SK-N-SH (cell line): ENCODE measurements at regions not wholly inside any gene's neighbourhood (a gene's known extent, or its start where the extent isn't known, plus 50 kb on each side); places are given as distances from the start of the nearest gene placed in this dataset.

ENCODE experiments used
- CTCF ChIA-PET: fragments of 300-600, 350-600 bp; formaldehyde crosslinking; extraction: SDS; loops from one replicate; lab custom pipeline; 2021; lab: Yijun Ruan, JAX
- POLR2A ChIA-PET: fragments of 350-600 bp; sonication (Branson Sonifier 250); formaldehyde crosslinking; extraction: SDS; loops from one replicate; lab custom pipeline; 2020; ENCODE audit warnings: antibody characterized with exemption, inconsistent platforms; lab: Yijun Ruan, JAX
- DNase-seq: peaks from one replicate; pipeline ENCODE4 v3.0.0; 2012
- H2AFZ ChIP-seq: fragments of 200-600 bp; sonication (generic); 2 replicates; pipeline ENCODE4 v1.8.1; 2016; ENCODE audit warnings: antibody characterized with exemption, mild to moderate bottlenecking, low read depth
- H3F3A ChIP-seq: fragments of 200-600 bp; sonication (generic); replicated peaks from 2 replicates; pipeline ENCODE3; 2016; ENCODE audit warnings: antibody characterized with exemption, mild to moderate bottlenecking; ENCODE audit not compliant: insufficient read depth
- H3K27ac ChIP-seq, 2 experiments: fragments of 200-500 bp in 1 of 2; fragments of 200-600 bp in 1 of 2; sonication (Bioruptor generic) in 1 of 2; sonication (generic), shearing (Covaris generic) in 1 of 2; 2 replicates each; pipeline versions ENCODE4 v1.5.1 to v1.6.1; 2014 to 2016; ENCODE audit warnings: low read depth in 2 of 2, inconsistent platforms in 1 of 2, low read length in 1 of 2, mild to moderate bottlenecking in 1 of 2, mixed read lengths in 1 of 2
- H3K27me3 ChIP-seq: fragments of 200-600 bp; sonication (generic), shearing (Covaris generic); 2 replicates; pipeline ENCODE4 v1.6.1; 2016; ENCODE audit warnings: mixed run types; ENCODE audit not compliant: insufficient read depth
- H3K36me3 ChIP-seq, 2 experiments: fragments of 200-500 bp in 1 of 2; fragments of 200-600 bp in 1 of 2; sonication (Bioruptor generic) in 1 of 2; sonication (generic) in 1 of 2; replicated peaks in 1 of 2; 2 replicates each; pipeline versions ENCODE3 to v1.5.1; 2014 to 2016; ENCODE audit warnings: low read length in 1 of 2, mild to moderate bottlenecking in 1 of 2; ENCODE audit not compliant: insufficient read depth in 2 of 2, control insufficient read depth in 1 of 2
- H3K4me1 ChIP-seq, 2 experiments: fragments of 200-500 bp in 1 of 2; fragments of 200-600 bp in 1 of 2; sonication (Bioruptor generic) in 1 of 2; sonication (generic), shearing (Covaris generic) in 1 of 2; 2 replicates each; pipeline versions ENCODE4 v1.5.1 to v1.6.1; 2014 to 2016; ENCODE audit warnings: low read depth in 1 of 2, low read length in 1 of 2, mixed run types in 1 of 2; ENCODE audit not compliant: insufficient read depth in 2 of 2, control insufficient read depth in 1 of 2
- H3K4me2 ChIP-seq: fragments of 200-600 bp; sonication (generic), shearing (Covaris generic); 2 replicates; pipeline ENCODE4 v1.6.1; 2017; ENCODE audit warnings: mixed run types
- H3K4me3 ChIP-seq, 2 experiments: fragments of 200-500 bp in 1 of 2; fragments of 200-600 bp in 1 of 2; sonication (Bioruptor generic) in 1 of 2; sonication (generic), shearing (Covaris generic) in 1 of 2; 2 replicates each; pipeline versions ENCODE4 v1.5.1 to v1.8.1; 2014 to 2016; ENCODE audit warnings: low read depth in 2 of 2, inconsistent platforms in 1 of 2, low read length in 1 of 2, mild to moderate bottlenecking in 1 of 2, mixed read lengths in 1 of 2, moderate library complexity in 1 of 2
- H3K79me2 ChIP-seq: fragments of 200-600 bp; sonication (generic); 2 replicates; pipeline ENCODE4 v1.8.1; 2017; ENCODE audit warnings: mild to moderate bottlenecking; ENCODE audit not compliant: insufficient read depth
- H3K9ac ChIP-seq: fragments of 200-600 bp; sonication (generic); 2 replicates; pipeline ENCODE4 v1.6.1; 2017; ENCODE audit warnings: mixed run types
- H3K9me2 ChIP-seq: fragments of 200-600 bp; sonication (generic); 2 replicates; pipeline ENCODE4 v1.6.1; 2017; ENCODE audit warnings: mixed run types
- H3K9me3 ChIP-seq: fragments of 200-600 bp; sonication (generic); 2 replicates; pipeline ENCODE4 v1.6.1; 2017; ENCODE audit warnings: mixed run types, mild to moderate bottlenecking, moderate library complexity
- H4K20me1 ChIP-seq: fragments of 200-600 bp; sonication (generic); 2 replicates; pipeline ENCODE4 v1.6.1; 2017; ENCODE audit warnings: mild to moderate bottlenecking, mixed run types; ENCODE audit not compliant: insufficient read depth
- CHD2 ChIP-seq: fragments of 150-350 bp; IDR thresholded peaks from 2 replicates; pipeline ENCODE4 v1.6.1; 2018; ENCODE audit warnings: low read length; ENCODE audit not compliant: partially characterized antibody
- ELF1 ChIP-seq: IDR thresholded peaks from 2 replicates; pipeline ENCODE4 v1.4.0; 2012
- EP300 ChIP-seq, 2 experiments: IDR thresholded peaks; 2 replicates each; pipeline versions ENCODE4 v1.4.0 to v1.6.1; 2012; ENCODE audit warnings: borderline replicate concordance in 1 of 2, low read depth in 1 of 2, low read length in 1 of 2
- GABPA ChIP-seq: IDR thresholded peaks from 2 replicates; pipeline ENCODE4 v1.4.0; 2012; ENCODE audit warnings: low read depth, mild to moderate bottlenecking
- MEF2A ChIP-seq: IDR thresholded peaks from 2 replicates; pipeline ENCODE4 v1.4.0; 2012; ENCODE audit warnings: low read depth, borderline replicate concordance
- NRF1 ChIP-seq: IDR thresholded peaks from 2 replicates; pipeline ENCODE4 v1.6.1; 2012; ENCODE audit warnings: low read depth, mild to moderate bottlenecking, low read length
- POLR2AphosphoS5 ChIP-seq: IDR thresholded peaks from 2 replicates; pipeline ENCODE4 v1.6.1; 2012; ENCODE audit warnings: low read depth, low read length
- RCOR1 ChIP-seq: fragments of 150-350 bp; IDR thresholded peaks from 2 replicates; pipeline ENCODE4 v1.6.1; 2017; ENCODE audit warnings: antibody characterized with exemption, low read length
- SIN3A ChIP-seq: IDR thresholded peaks from 2 replicates; pipeline ENCODE4 v1.6.1; 2012; ENCODE audit warnings: low read depth, mild to moderate bottlenecking, low read length, moderate library complexity, borderline replicate concordance
- TAF1 ChIP-seq: IDR thresholded peaks from 2 replicates; pipeline ENCODE4 v1.6.1; 2012; ENCODE audit warnings: low read depth, mild to moderate bottlenecking, low read length, moderate library complexity, borderline replicate concordance
- WGBS: methylation state at CpG from one replicate; pipeline ENCODE4 v1.1.6; 2017; ENCODE audit warnings: low lambda C conversion rate; 5-methylcytosine and 5-hydroxymethylcytosine counted together
- TF ChIP-seq, protein P1 (sequence below): fragments of 200-600 bp; sonication (generic); IDR thresholded peaks from 2 replicates; pipeline ENCODE4 v1.6.1; 2017; ENCODE audit warnings: antibody characterized with exemption, mild to moderate bottlenecking, moderate library complexity
- TF ChIP-seq, protein P2 (sequence below): IDR thresholded peaks from 2 replicates; pipeline ENCODE4; 2012
- TF ChIP-seq, protein P3 (sequence below): IDR thresholded peaks from 2 replicates; pipeline ENCODE4 v1.4.0; 2012; ENCODE audit warnings: low read depth, borderline replicate concordance
- TF ChIP-seq, protein P4 (sequence below): IDR thresholded peaks from 2 replicates; pipeline ENCODE4 v1.6.1; 2012; ENCODE audit warnings: mild to moderate bottlenecking, low read depth, low read length, moderate library complexity

DNA sequence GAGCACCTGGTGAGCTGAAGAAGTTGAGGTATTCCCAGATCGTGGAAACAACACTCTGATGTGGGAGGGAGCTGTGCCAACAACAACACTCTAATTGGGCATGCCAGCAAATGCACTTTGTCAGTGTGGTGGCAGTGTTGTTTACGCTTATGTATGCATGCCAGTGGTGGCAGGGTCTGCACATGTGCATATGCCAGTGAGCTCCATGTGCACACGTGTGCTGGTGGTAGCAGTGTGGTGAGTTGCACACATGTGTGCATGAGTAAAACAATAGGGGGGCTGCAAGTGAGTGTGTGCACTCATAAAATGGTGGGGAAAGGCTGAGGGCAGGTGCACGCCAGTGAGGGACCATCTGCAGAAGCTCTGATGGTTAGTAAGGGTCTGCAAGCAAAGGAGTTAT, 134.2 kb downstream of the DMRTA1 start:
- Histone ChIP-seq H3K9me2 (no peaks in the 10 kb centered on the region), H3K36me3 (no peaks in the 10 kb centered on the region), H3K4me2 (no peak overlapping the region), H3K4me3 (no peak overlapping the region), H3K4me1 (no peaks in the 10 kb centered on the region), H3K9me3 (no peaks in the 10 kb centered on the region), H2AFZ (no peak overlapping the region), H3K9ac (no peak overlapping the region), H3K27ac (no peak overlapping the region), H3K79me2 (no peaks in the 10 kb centered on the region), H3K27me3 (no peaks in the 10 kb centered on the region)
- DNase-seq: no peak
- ChIA-PET POLR2A (no interaction called here), CTCF (no interaction called here)
- 0% methylated on average over 4 of the region's 4 CpGs for WGBS
- no peak for TF ChIP-seq MEF2A
- TF ChIP-seq POLR2AphosphoS5: no peak
- TF ChIP-seq NRF1: no peak
- no peak for TF ChIP-seq RCOR1
- TF ChIP-seq CHD2: no peak
- TF ChIP-seq TAF1: no peak
- TF ChIP-seq, protein P1, sequence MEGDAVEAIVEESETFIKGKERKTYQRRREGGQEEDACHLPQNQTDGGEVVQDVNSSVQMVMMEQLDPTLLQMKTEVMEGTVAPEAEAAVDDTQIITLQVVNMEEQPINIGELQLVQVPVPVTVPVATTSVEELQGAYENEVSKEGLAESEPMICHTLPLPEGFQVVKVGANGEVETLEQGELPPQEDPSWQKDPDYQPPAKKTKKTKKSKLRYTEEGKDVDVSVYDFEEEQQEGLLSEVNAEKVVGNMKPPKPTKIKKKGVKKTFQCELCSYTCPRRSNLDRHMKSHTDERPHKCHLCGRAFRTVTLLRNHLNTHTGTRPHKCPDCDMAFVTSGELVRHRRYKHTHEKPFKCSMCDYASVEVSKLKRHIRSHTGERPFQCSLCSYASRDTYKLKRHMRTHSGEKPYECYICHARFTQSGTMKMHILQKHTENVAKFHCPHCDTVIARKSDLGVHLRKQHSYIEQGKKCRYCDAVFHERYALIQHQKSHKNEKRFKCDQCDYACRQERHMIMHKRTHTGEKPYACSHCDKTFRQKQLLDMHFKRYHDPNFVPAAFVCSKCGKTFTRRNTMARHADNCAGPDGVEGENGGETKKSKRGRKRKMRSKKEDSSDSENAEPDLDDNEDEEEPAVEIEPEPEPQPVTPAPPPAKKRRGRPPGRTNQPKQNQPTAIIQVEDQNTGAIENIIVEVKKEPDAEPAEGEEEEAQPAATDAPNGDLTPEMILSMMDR: no peak
- no peak for TF ChIP-seq SIN3A
- TF ChIP-seq, protein P2, sequence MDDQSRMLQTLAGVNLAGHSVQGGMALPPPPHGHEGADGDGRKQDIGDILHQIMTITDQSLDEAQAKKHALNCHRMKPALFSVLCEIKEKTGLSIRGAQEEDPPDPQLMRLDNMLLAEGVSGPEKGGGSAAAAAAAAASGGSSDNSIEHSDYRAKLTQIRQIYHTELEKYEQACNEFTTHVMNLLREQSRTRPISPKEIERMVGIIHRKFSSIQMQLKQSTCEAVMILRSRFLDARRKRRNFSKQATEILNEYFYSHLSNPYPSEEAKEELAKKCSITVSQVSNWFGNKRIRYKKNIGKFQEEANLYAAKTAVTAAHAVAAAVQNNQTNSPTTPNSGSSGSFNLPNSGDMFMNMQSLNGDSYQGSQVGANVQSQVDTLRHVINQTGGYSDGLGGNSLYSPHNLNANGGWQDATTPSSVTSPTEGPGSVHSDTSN: no peak
- no peak for TF ChIP-seq ELF1
- TF ChIP-seq, protein P3, sequence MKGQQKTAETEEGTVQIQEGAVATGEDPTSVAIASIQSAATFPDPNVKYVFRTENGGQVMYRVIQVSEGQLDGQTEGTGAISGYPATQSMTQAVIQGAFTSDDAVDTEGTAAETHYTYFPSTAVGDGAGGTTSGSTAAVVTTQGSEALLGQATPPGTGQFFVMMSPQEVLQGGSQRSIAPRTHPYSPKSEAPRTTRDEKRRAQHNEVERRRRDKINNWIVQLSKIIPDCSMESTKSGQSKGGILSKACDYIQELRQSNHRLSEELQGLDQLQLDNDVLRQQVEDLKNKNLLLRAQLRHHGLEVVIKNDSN: no peak
- no peak for TF ChIP-seq EP300 (IDR thresholded peaks at IDR 0.05; ENCODE audit: borderline replicate concordance in 1 of 2, low read depth in 1 of 2, low read length in 1 of 2)
- no peak for TF ChIP-seq GABPA
- TF ChIP-seq, protein P4, sequence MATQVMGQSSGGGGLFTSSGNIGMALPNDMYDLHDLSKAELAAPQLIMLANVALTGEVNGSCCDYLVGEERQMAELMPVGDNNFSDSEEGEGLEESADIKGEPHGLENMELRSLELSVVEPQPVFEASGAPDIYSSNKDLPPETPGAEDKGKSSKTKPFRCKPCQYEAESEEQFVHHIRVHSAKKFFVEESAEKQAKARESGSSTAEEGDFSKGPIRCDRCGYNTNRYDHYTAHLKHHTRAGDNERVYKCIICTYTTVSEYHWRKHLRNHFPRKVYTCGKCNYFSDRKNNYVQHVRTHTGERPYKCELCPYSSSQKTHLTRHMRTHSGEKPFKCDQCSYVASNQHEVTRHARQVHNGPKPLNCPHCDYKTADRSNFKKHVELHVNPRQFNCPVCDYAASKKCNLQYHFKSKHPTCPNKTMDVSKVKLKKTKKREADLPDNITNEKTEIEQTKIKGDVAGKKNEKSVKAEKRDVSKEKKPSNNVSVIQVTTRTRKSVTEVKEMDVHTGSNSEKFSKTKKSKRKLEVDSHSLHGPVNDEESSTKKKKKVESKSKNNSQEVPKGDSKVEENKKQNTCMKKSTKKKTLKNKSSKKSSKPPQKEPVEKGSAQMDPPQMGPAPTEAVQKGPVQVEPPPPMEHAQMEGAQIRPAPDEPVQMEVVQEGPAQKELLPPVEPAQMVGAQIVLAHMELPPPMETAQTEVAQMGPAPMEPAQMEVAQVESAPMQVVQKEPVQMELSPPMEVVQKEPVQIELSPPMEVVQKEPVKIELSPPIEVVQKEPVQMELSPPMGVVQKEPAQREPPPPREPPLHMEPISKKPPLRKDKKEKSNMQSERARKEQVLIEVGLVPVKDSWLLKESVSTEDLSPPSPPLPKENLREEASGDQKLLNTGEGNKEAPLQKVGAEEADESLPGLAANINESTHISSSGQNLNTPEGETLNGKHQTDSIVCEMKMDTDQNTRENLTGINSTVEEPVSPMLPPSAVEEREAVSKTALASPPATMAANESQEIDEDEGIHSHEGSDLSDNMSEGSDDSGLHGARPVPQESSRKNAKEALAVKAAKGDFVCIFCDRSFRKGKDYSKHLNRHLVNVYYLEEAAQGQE: no peak
- TF ChIP-seq, all 33 proteins: peak for 0
- H4K20me1 ChIP-seq: no peaks in the 10 kb centered on the region
- no peaks in the 10 kb centered on the region for H3F3A ChIP-seq
